ENCODE measurements at regions not wholly inside any gene's neighbourhood (a gene's known extent, or its start where the extent isn't known, plus 50 kb on each side); places are given as distances from the start of the nearest gene placed in this dataset.

DNA sequence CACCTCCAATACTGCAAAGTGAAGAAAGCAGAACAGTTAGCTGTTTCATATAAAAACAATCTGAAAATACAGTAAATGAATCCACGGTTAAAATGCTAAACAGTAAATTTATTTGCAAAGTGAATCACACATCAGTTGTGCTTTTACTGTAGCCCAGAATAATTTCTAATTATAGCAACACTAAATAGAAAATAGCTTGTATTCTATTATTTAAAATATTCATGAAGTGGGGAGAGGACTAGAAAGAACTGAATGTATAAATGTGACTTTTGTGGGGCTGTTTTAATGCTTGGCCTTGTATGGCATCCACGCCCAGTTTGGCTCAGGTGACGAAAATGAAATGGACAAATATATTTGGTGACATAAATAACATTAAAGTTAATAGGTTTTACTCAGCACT is 148.2 kb downstream of the ATP23 start (continued):
- TF ChIP-seq SIN3A (IDR thresholded peaks at IDR 0.05; ENCODE audit: borderline replicate concordance, low read depth, low read length) (no peak), RCOR1 (IDR thresholded peaks at IDR 0.05; ENCODE audit: low read length) (no peak), GABPA (IDR thresholded peaks at IDR 0.05; ENCODE audit: low read depth) (no peak), POLR2AphosphoS5 (IDR thresholded peaks at IDR 0.05; ENCODE audit: low read depth, low read length) (no peak)
- TF ChIP-seq, protein P1, sequence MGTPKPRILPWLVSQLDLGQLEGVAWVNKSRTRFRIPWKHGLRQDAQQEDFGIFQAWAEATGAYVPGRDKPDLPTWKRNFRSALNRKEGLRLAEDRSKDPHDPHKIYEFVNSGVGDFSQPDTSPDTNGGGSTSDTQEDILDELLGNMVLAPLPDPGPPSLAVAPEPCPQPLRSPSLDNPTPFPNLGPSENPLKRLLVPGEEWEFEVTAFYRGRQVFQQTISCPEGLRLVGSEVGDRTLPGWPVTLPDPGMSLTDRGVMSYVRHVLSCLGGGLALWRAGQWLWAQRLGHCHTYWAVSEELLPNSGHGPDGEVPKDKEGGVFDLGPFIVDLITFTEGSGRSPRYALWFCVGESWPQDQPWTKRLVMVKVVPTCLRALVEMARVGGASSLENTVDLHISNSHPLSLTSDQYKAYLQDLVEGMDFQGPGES (IDR thresholded peaks at IDR 0.05; ENCODE audit: low read depth, low read length) = no peak
- TF ChIP-seq, protein P2, sequence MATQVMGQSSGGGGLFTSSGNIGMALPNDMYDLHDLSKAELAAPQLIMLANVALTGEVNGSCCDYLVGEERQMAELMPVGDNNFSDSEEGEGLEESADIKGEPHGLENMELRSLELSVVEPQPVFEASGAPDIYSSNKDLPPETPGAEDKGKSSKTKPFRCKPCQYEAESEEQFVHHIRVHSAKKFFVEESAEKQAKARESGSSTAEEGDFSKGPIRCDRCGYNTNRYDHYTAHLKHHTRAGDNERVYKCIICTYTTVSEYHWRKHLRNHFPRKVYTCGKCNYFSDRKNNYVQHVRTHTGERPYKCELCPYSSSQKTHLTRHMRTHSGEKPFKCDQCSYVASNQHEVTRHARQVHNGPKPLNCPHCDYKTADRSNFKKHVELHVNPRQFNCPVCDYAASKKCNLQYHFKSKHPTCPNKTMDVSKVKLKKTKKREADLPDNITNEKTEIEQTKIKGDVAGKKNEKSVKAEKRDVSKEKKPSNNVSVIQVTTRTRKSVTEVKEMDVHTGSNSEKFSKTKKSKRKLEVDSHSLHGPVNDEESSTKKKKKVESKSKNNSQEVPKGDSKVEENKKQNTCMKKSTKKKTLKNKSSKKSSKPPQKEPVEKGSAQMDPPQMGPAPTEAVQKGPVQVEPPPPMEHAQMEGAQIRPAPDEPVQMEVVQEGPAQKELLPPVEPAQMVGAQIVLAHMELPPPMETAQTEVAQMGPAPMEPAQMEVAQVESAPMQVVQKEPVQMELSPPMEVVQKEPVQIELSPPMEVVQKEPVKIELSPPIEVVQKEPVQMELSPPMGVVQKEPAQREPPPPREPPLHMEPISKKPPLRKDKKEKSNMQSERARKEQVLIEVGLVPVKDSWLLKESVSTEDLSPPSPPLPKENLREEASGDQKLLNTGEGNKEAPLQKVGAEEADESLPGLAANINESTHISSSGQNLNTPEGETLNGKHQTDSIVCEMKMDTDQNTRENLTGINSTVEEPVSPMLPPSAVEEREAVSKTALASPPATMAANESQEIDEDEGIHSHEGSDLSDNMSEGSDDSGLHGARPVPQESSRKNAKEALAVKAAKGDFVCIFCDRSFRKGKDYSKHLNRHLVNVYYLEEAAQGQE (IDR thresholded peaks at IDR 0.05; ENCODE audit: low read depth, low read length) = no peak

DNA sequence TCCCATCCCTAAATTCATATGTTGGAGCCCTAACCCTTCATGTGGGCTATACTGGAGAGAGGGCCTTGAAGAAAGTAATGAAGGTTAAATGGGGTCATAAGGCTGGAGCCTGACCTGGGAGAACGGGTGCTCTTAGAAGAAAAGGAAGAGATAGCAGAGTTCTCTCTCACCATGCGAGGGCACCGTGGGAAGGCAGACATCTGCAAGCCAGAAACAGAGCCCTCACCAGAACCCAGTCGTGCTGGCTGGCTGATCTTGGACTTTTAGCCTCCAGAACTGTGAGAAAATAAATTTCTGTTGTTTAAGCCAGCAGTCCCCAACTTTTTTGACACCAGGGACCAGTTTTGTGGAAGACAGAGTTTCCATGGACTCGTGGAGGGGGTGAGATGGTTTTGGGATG is 149.3 kb downstream of the ATP23 start:
- Histone ChIP-seq H3K4me3 (ENCODE audit: low read depth in 2 of 2, low read length in 1 of 2) (no peak overlapping the region), H3K9ac (no peak overlapping the region), H4K20me1 (ENCODE audit: insufficient read depth) (no peaks in the 10 kb centered on the region), H3K27ac (ENCODE audit: low read depth in 2 of 2, low read length in 1 of 2) (no peak overlapping the region), H3K9me3 (no peaks in the 10 kb centered on the region), H3K27me3 (ENCODE audit: insufficient read depth) (no peaks in the 10 kb centered on the region), H2AFZ (ENCODE audit: low read depth) (no peak overlapping the region), H3K4me2 (no peak overlapping the region), H3K4me1 (ENCODE audit: control insufficient read depth in 1 of 2, insufficient read depth in 2 of 2, low read depth in 1 of 2, low read length in 1 of 2) (no peaks in the 10 kb centered on the region), H3K9me2 (no peaks in the 10 kb centered on the region), H3F3A (replicated peaks; ENCODE audit: insufficient read depth) (no peaks in the 10 kb centered on the region), H3K36me3 (replicated peaks in 1 of 2; ENCODE audit: control insufficient read depth in 1 of 2, insufficient read depth in 2 of 2, low read length in 1 of 2) (no peaks in the 10 kb centered on the region), H3K79me2 (ENCODE audit: insufficient read depth) (no peaks in the 10 kb centered on the region)
- 5% methylated on average over 5 of the region's 5 CpGs for WGBS (ENCODE audit: low lambda C conversion rate)
- DNase-seq = no peak
- TF ChIP-seq SIN3A (IDR thresholded peaks at IDR 0.05; ENCODE audit: borderline replicate concordance, low read depth, low read length) (no peak), TEAD4 (IDR thresholded peaks at IDR 0.05; ENCODE audit: borderline replicate concordance, insufficient read depth) (no peak), FOXM1 (IDR thresholded peaks at IDR 0.05; ENCODE audit: low read depth) (no peak), MEF2A (IDR thresholded peaks at IDR 0.05; ENCODE audit: borderline replicate concordance, low read depth) (no peak), CHD2 (IDR thresholded peaks at IDR 0.05; ENCODE audit: low read length, partially characterized antibody) (no peak), EZH2phosphoT487 (IDR thresholded peaks at IDR 0.05; ENCODE audit: borderline replicate concordance, low read depth) (no peak), GATA2 (CRISPR knock-in tag; IDR thresholded peaks at IDR 0.05) (no peak), SMC3 (IDR thresholded peaks at IDR 0.05; ENCODE audit: low read depth, low read length) (no peak), NFIC (IDR thresholded peaks at IDR 0.05; ENCODE audit: borderline replicate concordance) (no peak), ELF1 (IDR thresholded peaks at IDR 0.05) (no peak), RXRA (IDR thresholded peaks at IDR 0.05; ENCODE audit: borderline replicate concordance, low read depth) (no peak), EP300 (IDR thresholded peaks at IDR 0.05; ENCODE audit: borderline replicate concordance in 1 of 2, low read depth in 1 of 2, low read length in 1 of 2) (no peak), FOSL2 (IDR thresholded peaks at IDR 0.05; ENCODE audit: borderline replicate concordance, low read depth) (no peak), NRF1 (IDR thresholded peaks at IDR 0.05; ENCODE audit: low read depth, low read length) (no peak)
- TF ChIP-seq, protein P3, sequence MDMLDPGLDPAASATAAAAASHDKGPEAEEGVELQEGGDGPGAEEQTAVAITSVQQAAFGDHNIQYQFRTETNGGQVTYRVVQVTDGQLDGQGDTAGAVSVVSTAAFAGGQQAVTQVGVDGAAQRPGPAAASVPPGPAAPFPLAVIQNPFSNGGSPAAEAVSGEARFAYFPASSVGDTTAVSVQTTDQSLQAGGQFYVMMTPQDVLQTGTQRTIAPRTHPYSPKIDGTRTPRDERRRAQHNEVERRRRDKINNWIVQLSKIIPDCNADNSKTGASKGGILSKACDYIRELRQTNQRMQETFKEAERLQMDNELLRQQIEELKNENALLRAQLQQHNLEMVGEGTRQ (IDR thresholded peaks at IDR 0.05; ENCODE audit: borderline replicate concordance, low read depth, low read length) = no peak
- TF ChIP-seq, protein P4, sequence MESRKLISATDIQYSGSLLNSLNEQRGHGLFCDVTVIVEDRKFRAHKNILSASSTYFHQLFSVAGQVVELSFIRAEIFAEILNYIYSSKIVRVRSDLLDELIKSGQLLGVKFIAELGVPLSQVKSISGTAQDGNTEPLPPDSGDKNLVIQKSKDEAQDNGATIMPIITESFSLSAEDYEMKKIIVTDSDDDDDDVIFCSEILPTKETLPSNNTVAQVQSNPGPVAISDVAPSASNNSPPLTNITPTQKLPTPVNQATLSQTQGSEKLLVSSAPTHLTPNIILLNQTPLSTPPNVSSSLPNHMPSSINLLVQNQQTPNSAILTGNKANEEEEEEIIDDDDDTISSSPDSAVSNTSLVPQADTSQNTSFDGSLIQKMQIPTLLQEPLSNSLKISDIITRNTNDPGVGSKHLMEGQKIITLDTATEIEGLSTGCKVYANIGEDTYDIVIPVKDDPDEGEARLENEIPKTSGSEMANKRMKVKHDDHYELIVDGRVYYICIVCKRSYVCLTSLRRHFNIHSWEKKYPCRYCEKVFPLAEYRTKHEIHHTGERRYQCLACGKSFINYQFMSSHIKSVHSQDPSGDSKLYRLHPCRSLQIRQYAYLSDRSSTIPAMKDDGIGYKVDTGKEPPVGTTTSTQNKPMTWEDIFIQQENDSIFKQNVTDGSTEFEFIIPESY (IDR thresholded peaks at IDR 0.05; ENCODE audit: borderline replicate concordance, low read depth) = no peak
- TF ChIP-seq, protein P5, sequence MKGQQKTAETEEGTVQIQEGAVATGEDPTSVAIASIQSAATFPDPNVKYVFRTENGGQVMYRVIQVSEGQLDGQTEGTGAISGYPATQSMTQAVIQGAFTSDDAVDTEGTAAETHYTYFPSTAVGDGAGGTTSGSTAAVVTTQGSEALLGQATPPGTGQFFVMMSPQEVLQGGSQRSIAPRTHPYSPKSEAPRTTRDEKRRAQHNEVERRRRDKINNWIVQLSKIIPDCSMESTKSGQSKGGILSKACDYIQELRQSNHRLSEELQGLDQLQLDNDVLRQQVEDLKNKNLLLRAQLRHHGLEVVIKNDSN (IDR thresholded peaks at IDR 0.05; ENCODE audit: borderline replicate concordance, low read depth) = no peak
- TF ChIP-seq, protein P6, sequence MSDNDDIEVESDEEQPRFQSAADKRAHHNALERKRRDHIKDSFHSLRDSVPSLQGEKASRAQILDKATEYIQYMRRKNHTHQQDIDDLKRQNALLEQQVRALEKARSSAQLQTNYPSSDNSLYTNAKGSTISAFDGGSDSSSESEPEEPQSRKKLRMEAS (IDR thresholded peaks at IDR 0.05; ENCODE audit: low read depth) = no peak
- POLR2A ChIA-PET = no interaction called here
- CTCF ChIA-PET = interaction anchor here (1.3 kb wide), 1 partner anchor 15 kb away, joined by 3 read pairs; no protein-coding TSS in a partner anchor
